NCI-H2107 treated with DMSO at 0.1 percent for 48 hours (cell line): ENCODE measurements at regions not wholly inside any gene's neighbourhood (a gene's known extent, or its start where the extent isn't known, plus 50 kb on each side); places are given as distances from the start of the nearest gene placed in this dataset.

Source experiments
- DNase-seq: peaks from one replicate; lab custom pipeline; 2025; ENCODE audit not compliant: unreplicated experiment; lab: John Stamatoyannopoulos, UW

- DNase-seq, result no peak
Observed at GRCh38 chr16:86306011-86306644, 204.2 kb upstream of the FOXF1 start.

- no peak for DNase-seq
Observed at GRCh38 chr16:86306811-86307513, 203.4 kb upstream of the FOXF1 start.

GRCh38 chr16:86307514-86307903 is 202.8 kb upstream of the FOXF1 start:
- no peak for DNase-seq

- DNase-seq, result no peak
Observed at GRCh38 chr16:86308514-86308913, 201.8 kb upstream of the FOXF1 start.

GRCh38 chr16:86313631-86314030 is 196.7 kb upstream of the FOXF1 start:
- DNase-seq, result no peak

- no peak for DNase-seq
Observed at GRCh38 chr16:86314402-86315025, 195.8 kb upstream of the FOXF1 start.

- no peak for DNase-seq
Observed at GRCh38 chr16:86316967-86317812, 193.1 kb upstream of the FOXF1 start.

GRCh38 chr16:86317813-86318650 is 192.3 kb upstream of the FOXF1 start:
- no peak for DNase-seq

- no peak for DNase-seq
Observed at GRCh38 chr16:86319585-86320236, 190.6 kb upstream of the FOXF1 start.

- no peak for DNase-seq
Observed at GRCh38 chr16:86320237-86320595, 190.1 kb upstream of the FOXF1 start.

GRCh38 chr16:86321491-86321890 is 188.8 kb upstream of the FOXF1 start:
- no peak for DNase-seq

- no peak for DNase-seq
Observed at GRCh38 chr16:86322283-86322682, 188.0 kb upstream of the FOXF1 start.

- DNase-seq, result no peak
Observed at GRCh38 chr16:86322806-86323205, 187.5 kb upstream of the FOXF1 start.

- no peak for DNase-seq
Observed at GRCh38 chr16:86324320-86324719, 186.0 kb upstream of the FOXF1 start.

- DNase-seq, result no peak
Observed at GRCh38 chr16:86325360-86325759, 185.0 kb upstream of the FOXF1 start.

GRCh38 chr16:86325895-86326294 is 184.4 kb upstream of the FOXF1 start:
- DNase-seq, result no peak

- no peak for DNase-seq
Observed at GRCh38 chr16:86327321-86327720, 183.0 kb upstream of the FOXF1 start.

- no peak for DNase-seq
Observed at GRCh38 chr16:86330906-86331305, 179.4 kb upstream of the FOXF1 start.

GRCh38 chr16:86334079-86334635 is 176.2 kb upstream of the FOXF1 start:
- DNase-seq, result no peak
